HG02588 (cell line): ENCODE measurements at regions not wholly inside any gene's neighbourhood (a gene's known extent, or its start where the extent isn't known, plus 50 kb on each side); places are given as distances from the start of the nearest gene placed in this dataset.

ENCODE experiments used
- ATAC-seq: cut with Tn5 transposase; IDR thresholded peaks from one replicate; pipeline ENCODE4 v1.9.1; 2021; ENCODE audit warnings: mild to moderate bottlenecking, moderate library complexity; ENCODE audit not compliant: unreplicated experiment

GRCh38 chr12:94786906-94787305 is 136.5 kb upstream of the TMCC3 start:
- ATAC-seq = no peak

- ATAC-seq = no peak
Measured at GRCh38 chr12:94783862-94784261, 133.5 kb upstream of the TMCC3 start.

- ATAC-seq = no peak
Measured at GRCh38 chr12:94783343-94783742, 133.0 kb upstream of the TMCC3 start.

GRCh38 chr12:94781835-94782234 is 131.5 kb upstream of the TMCC3 start:
- ATAC-seq = no peak

- ATAC-seq = no peak
Measured at GRCh38 chr12:94779485-94779884, 129.1 kb upstream of the TMCC3 start.

GRCh38 chr12:94777936-94778335 is 127.6 kb upstream of the TMCC3 start:
- no peak for ATAC-seq

- ATAC-seq = no peak
Measured at GRCh38 chr12:94775710-94776109, 125.4 kb upstream of the TMCC3 start.

GRCh38 chr12:94771741-94772140 is 121.4 kb upstream of the TMCC3 start:
- ATAC-seq = no peak

GRCh38 chr12:94771199-94771598 is 120.8 kb upstream of the TMCC3 start:
- ATAC-seq = no peak

- ATAC-seq = no peak
Measured at GRCh38 chr12:94770791-94771190, 120.4 kb upstream of the TMCC3 start.

- ATAC-seq = no peak
Measured at GRCh38 chr12:94769776-94770759, 119.7 kb upstream of the TMCC3 start.

GRCh38 chr12:94769047-94769420 is 118.7 kb upstream of the TMCC3 start:
- ATAC-seq = peak; percentile 87

GRCh38 chr12:94768398-94769046 is 118.2 kb upstream of the TMCC3 start:
- ATAC-seq = peak; percentile 44

- no peak for ATAC-seq
Measured at GRCh38 chr12:94767956-94768355, 117.6 kb upstream of the TMCC3 start.

GRCh38 chr12:94766397-94766796 is 116.0 kb upstream of the TMCC3 start:
- no peak for ATAC-seq

GRCh38 chr12:94763462-94763861 is 113.1 kb upstream of the TMCC3 start:
- ATAC-seq = no peak

- no peak for ATAC-seq
Measured at GRCh38 chr12:94762943-94763342, 112.6 kb upstream of the TMCC3 start.

GRCh38 chr12:94762259-94762942 is 112.0 kb upstream of the TMCC3 start:
- ATAC-seq = peak; percentile 61

- no peak for ATAC-seq
Measured at GRCh38 chr12:94761559-94761958, 111.2 kb upstream of the TMCC3 start.

GRCh38 chr12:94760786-94761185 is 110.4 kb upstream of the TMCC3 start:
- no peak for ATAC-seq

GRCh38 chr12:94756789-94757188 is 106.4 kb upstream of the TMCC3 start:
- no peak for ATAC-seq

- no peak for ATAC-seq
Measured at GRCh38 chr12:94755598-94755997, 105.2 kb upstream of the TMCC3 start.
